ENCODE measurements at regions not wholly inside any gene's neighbourhood (a gene's known extent, or its start where the extent isn't known, plus 50 kb on each side); places are given as distances from the start of the nearest gene placed in this dataset.

DNA sequence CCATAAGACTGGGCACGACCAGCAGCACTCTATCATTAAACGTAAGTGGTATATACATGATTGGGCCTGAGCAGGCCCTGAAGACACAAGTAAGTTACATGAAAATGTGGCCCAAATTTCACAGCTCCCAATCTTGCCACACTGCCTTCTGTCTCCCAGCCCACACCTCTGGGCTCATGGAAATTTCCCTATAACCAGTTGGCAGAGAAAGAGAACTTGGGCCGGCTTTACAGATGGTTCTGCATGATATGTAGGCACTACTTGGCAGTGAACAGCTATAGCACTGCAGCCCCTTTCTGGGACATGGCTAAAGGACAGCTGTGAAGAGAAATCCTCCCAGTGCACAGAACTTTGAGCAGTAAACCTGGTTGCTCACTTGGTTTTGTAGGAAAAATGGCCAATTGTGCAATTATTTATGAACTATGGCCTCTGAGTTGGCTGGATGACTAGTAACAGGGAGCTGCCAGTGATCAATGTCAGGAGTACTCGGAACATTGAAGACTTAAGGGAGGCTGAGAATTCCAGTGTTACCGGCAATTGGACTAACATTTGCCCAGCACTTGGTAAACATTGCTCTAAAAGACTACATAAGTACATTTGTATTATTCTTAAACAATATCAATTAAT, 1006.6 kb upstream of the LRRN3 start:
- CTCF ChIA-PET = no interaction called here
- H3K27me3 Mint-ChIP-seq (ENCODE audit: unreplicated experiment) = no peaks in the 10 kb centered on the region
- no peak overlapping the region for H3K27ac Mint-ChIP-seq (ENCODE audit: unreplicated experiment)
- TF ChIP-seq CTCF (IDR thresholded peaks at IDR 0.05; ENCODE audit: unreplicated experiment) = no peak
- no TSS peak for BruUV-seq (replicated peaks)
- H3K36me3 Mint-ChIP-seq (ENCODE audit: insufficient read depth, unreplicated experiment) = no peaks in the 10 kb centered on the region
- intact Hi-C loops (cut with micrococcal nuclease; ENCODE audit: unreplicated experiment) = loop anchor here (10.0 kb wide), 1 partner anchor 239 kb away; no protein-coding TSS in a partner anchor
- no peaks in the 10 kb centered on the region for H3K4me1 Mint-ChIP-seq (ENCODE audit: low read depth, unreplicated experiment)
- H3K4me3 Mint-ChIP-seq (ENCODE audit: low read depth, unreplicated experiment) = no peak overlapping the region
- H3K9me3 Mint-ChIP-seq (ENCODE audit: low read depth, unreplicated experiment) = no peaks in the 10 kb centered on the region
- no peak for DNase-seq

GRCh38 chr7:110090110-110090820, 1000.7 kb upstream of the LRRN3 start:
- Mint-ChIP-seq H3K4me1 (ENCODE audit: low read depth, unreplicated experiment) (no peaks in the 10 kb centered on the region), H3K4me3 (ENCODE audit: low read depth, unreplicated experiment) (no peak overlapping the region), H3K9me3 (ENCODE audit: low read depth, unreplicated experiment) (no peaks in the 10 kb centered on the region), H3K27me3 (ENCODE audit: unreplicated experiment) (no peaks in the 10 kb centered on the region), H3K36me3 (ENCODE audit: insufficient read depth, unreplicated experiment) (no peaks in the 10 kb centered on the region), H3K27ac (ENCODE audit: unreplicated experiment) (no peak overlapping the region)
- no peak for TF ChIP-seq CTCF (IDR thresholded peaks at IDR 0.05; ENCODE audit: unreplicated experiment)
- BruUV-seq (replicated peaks) = no TSS peak
- CTCF ChIA-PET = interaction anchor here (0.7 kb wide), 4 partner anchors 77 to 643 kb away, joined by 4 to 7 read pairs (median 4); no protein-coding TSS in a partner anchor
- DNase-seq = peak; percentile 7
- intact Hi-C loops (cut with micrococcal nuclease; ENCODE audit: unreplicated experiment) = loop anchor here (2.0 kb wide), 1 partner anchor 353 kb away; no protein-coding TSS in a partner anchor

GRCh38 chr7:110095372-110096052, 995.4 kb upstream of the LRRN3 start:
- intact Hi-C loops (cut with micrococcal nuclease; ENCODE audit: unreplicated experiment) = no loop called here
- Mint-ChIP-seq H3K9me3 (ENCODE audit: low read depth, unreplicated experiment) (peaks cover 10% of the 10 kb centered on the region), H3K4me1 (ENCODE audit: low read depth, unreplicated experiment) (no peaks in the 10 kb centered on the region), H3K4me3 (ENCODE audit: low read depth, unreplicated experiment) (no peak overlapping the region), H3K27me3 (ENCODE audit: unreplicated experiment) (no peaks in the 10 kb centered on the region), H3K27ac (ENCODE audit: unreplicated experiment) (no peak overlapping the region), H3K36me3 (ENCODE audit: insufficient read depth, unreplicated experiment) (no peaks in the 10 kb centered on the region)
- no peak for DNase-seq
- CTCF ChIA-PET = no interaction called here
- BruUV-seq (replicated peaks) = no TSS peak
- TF ChIP-seq CTCF (IDR thresholded peaks at IDR 0.05; ENCODE audit: unreplicated experiment) = no peak

- no peak for TF ChIP-seq CTCF (IDR thresholded peaks at IDR 0.05; ENCODE audit: unreplicated experiment)
- intact Hi-C loops (cut with micrococcal nuclease; ENCODE audit: unreplicated experiment) = no loop called here
- no peak for DNase-seq
- BruUV-seq (replicated peaks) = no TSS peak
- Mint-ChIP-seq H3K27me3 (ENCODE audit: unreplicated experiment) (no peaks in the 10 kb centered on the region), H3K36me3 (ENCODE audit: insufficient read depth, unreplicated experiment) (no peaks in the 10 kb centered on the region), H3K9me3 (ENCODE audit: low read depth, unreplicated experiment) (peaks cover 8% of the 10 kb centered on the region), H3K4me1 (ENCODE audit: low read depth, unreplicated experiment) (no peaks in the 10 kb centered on the region), H3K4me3 (ENCODE audit: low read depth, unreplicated experiment) (no peak overlapping the region), H3K27ac (ENCODE audit: unreplicated experiment) (no peak overlapping the region)
- CTCF ChIA-PET = no interaction called here
Observed at GRCh38 chr7:110104243-110104642, 986.7 kb upstream of the LRRN3 start.
